T47D (cell line): ENCODE measurements at regions not wholly inside any gene's neighbourhood (a gene's known extent, or its start where the extent isn't known, plus 50 kb on each side); places are given as distances from the start of the nearest gene placed in this dataset.

ENCODE experiments used
- DNase-seq, 2 experiments: peaks; one replicate each; pipeline versions ENCODE4 v3.0.0 to v3.0.0-alpha.2; 2011 to 2012; ENCODE audit warnings: low read depth in 1 of 2, low spot score in 1 of 2
- JUND ChIP-seq: IDR thresholded peaks from 2 replicates; pipeline ENCODE4 v1.6.1; 2012; ENCODE audit warnings: low read depth
- in situ Hi-C: cut with HindIII; loops from 2 replicates; pipeline ENCODE4 v1.10.0; 2016; ENCODE audit warnings: low sequenced_read_pairs, low pct_unique_long_range_greater_than_20kb

DNA sequence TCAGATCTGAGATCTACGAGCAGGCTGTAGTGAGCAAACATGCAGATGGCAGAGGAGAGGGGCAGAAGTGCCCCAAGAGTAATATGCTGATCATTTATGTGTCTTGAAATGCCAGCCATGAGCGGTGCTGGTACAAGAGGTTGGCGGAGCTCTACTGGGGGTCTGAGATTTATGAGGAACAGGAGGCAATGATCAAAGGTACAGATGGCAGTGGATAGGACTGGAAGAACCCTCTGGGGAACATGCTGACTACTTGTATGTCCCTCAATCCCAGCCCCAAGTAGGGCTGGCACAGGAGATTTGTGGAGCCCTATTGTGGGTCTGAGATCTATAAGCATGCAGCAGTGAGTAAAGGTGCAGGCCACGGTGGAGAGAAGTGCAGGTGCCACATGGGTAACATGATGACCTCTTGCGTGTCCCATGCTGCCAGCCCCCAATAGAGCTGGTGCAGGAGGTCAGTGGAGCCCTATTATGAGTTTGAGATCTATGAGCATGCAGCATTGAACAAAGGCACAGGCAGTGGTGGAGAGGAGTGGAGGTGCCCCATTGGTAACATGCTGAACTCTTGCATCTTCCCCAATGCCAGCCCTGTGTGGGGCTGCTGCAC is 97.2 kb upstream of the ZNF678 start:
- TF ChIP-seq JUND, result no peak
- no peak for DNase-seq
- in situ Hi-C loops, result no loop called here

DNA sequence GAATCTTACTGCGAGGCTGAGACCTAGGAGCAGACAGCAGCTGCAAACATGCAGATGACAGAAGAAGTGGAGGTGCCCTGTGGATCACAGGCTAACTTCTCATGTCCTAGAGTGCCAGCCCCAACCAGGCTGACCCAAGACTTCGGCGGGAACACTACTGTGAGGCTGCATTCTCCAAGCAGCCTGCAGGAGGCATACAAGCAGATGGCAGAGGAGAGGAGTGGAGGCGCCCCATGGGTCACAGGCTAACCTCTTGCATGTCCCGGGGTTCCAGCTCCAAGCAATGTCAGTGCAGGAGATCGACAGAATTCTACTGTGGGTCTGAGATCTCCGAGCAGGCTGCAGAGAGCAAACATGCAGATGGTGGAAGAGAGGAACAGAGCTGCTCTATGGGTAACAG is 98.1 kb upstream of the ZNF678 start:
- no peak for TF ChIP-seq JUND
- in situ Hi-C loops, result no loop called here
- DNase-seq, result no peak

DNA sequence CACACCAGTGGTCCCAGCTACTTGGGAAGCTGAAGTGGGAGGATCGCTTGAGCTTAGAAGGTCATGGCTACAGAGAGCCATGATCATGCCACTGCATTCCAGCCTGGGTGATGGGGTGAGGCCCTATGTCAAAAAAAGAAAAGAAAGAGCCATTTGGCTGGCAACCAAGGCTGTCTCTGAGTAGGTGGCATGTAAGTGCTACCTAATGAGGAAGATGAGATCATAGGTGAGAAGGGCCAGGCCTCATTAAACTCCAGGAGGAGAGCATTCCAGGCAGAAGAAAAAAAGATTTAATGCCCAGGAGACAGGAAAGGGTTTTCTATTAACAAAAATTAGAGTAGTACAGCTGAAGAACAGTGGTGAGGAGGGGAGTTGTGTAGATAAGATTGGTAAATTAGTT is 103.4 kb upstream of the ZNF678 start:
- in situ Hi-C loops, result no loop called here
- TF ChIP-seq JUND, result no peak
- no peak for DNase-seq

DNA sequence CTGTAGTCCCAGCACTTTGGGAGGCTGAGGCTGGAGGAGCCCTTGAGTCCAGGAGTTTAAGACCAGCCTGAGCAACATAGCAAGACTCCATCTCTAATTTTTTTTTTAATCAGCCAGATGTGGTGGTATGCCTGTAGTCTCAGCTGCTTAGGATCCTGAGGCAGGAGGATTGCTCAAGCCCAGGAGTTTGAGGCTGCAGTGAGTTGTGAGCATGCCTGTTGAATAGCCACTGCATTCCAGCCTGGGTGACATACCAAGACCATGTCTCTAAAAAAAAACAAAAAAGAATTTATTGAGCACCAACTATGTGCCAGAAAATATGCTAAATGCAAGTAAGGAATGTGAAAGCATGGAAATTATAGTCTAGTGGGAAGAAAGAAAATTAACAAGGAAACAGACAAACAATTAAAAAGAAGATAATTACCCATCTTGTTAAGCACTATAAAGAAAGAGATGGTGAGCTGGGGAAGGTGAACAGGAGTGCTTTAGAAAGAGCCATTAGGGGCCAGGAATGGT is 104.0 kb upstream of the ZNF678 start:
- TF ChIP-seq JUND, result no peak
- in situ Hi-C loops, result no loop called here
- DNase-seq, result no peak

DNA sequence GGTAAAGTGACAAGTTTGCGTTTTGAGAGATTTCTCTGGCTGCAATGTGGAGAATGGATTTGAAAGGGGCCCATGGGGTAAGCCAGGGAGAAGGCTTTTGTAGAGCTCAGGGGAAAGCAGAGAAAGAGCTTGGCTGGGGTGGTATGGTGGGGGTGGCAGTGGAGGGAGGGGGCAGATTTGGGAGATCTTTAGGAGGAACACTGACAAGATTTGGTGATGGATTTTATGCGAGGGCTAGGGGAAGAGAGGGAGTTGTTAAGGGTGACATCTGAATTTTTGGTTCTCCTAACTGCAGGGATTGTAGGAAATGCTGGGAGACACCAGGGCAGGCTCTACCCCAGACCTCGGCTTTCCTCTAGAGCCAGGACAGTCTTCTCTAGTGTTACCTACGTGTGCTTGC is 108.7 kb upstream of the ZNF678 start:
- TF ChIP-seq JUND, result no peak
- no peak for DNase-seq
- in situ Hi-C loops, result no loop called here

DNA sequence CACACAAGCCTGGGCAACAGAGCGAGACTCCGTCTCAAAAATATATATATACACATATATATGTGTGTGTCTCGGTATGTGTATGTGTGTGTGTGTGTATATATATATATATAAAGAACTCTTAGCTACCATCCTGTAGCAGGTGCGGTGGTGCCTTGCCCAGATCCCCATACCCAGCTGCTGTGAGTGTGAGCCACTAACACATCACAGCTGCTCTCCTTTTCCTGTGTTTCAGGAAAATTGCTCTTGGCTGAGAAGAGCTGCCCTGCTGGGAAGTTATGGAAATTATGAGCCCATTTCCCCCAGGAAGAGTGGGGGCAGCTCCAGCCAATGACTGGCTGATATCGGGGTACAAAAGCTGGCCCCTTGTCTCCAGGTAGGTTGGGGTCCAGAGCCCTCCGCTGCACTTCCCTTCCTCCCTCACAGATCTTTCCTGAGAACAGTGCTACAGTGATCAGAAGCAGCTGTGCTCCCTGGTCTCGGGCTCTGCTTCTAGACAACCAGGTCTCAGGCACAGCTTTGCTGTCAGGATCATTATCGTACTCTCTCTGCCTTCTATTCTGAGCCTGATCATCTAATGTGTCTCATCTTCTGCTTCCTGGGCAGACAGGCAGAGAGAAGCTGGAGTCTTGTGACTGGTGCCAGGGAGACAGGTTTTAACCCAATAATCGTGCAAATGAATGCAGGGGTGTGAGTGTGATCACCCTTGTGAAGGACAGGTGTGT is 109.6 kb upstream of the ZNF678 start:
- DNase-seq, result no peak
- in situ Hi-C loops, result no loop called here
- no peak for TF ChIP-seq JUND

DNA sequence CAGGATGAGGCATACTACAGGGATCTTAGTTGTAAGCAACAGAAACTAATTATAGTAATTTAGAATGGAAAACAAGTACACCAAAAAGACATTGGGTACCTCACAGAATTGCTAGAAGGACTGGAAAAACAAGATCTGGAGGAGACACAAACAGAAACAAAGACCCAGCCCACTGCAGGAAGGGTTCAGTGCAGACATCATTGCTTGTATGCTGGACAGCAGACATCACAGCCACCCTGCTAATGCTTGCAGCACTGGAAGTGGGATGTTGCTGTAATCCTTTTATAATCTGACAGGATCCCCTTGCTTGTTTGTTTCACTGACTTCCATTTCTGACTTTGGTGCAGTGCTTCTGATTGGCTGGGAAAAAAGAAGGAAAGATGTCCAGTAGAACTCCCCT is 111.4 kb upstream of the ZNF678 start:
- DNase-seq, result peak in 1 of 2 experiments; percentile 74
- in situ Hi-C loops, result no loop called here
- no peak for TF ChIP-seq JUND

DNA sequence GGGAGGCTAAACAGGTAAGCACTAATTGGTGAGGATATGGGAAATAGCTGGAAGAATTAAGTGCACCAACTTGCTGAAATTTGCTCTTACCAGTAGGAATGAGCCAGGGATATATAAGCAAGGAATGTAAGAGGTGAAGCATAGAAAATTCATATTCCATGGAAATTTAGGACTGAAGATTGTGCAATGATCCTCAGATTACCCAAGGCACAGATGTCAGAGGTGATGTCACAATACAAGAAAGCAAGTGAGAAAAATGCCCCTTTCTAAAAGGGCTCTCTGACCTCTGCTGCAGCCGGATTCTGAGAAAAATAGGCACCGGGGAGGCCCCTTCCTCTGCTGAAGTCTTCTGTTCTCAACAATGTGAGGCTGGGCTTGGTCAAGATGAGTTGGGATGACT is 112.3 kb upstream of the ZNF678 start:
- DNase-seq, result no peak
- TF ChIP-seq JUND, result no peak
- in situ Hi-C loops, result no loop called here

DNA sequence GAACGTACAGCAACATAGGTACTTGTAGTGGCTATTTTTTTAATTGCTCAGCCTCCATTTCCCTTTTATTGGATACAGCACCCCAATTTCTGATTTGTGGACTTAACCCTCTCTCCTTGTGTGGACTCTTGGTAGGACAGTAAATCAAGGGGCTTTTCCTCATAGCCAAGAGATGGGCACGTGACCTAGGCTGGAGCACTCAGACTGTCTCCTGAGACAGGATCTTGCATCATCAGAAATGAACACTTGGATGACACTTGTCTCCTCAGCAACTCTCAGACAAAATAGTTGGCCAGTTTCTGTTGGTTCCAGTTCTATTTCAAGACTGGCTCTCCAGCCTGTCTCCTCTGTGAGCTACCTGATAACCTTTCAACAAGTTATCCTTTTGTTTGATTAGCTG is 112.9 kb upstream of the ZNF678 start:
- no peak for TF ChIP-seq JUND
- in situ Hi-C loops, result no loop called here
- DNase-seq, result no peak

DNA sequence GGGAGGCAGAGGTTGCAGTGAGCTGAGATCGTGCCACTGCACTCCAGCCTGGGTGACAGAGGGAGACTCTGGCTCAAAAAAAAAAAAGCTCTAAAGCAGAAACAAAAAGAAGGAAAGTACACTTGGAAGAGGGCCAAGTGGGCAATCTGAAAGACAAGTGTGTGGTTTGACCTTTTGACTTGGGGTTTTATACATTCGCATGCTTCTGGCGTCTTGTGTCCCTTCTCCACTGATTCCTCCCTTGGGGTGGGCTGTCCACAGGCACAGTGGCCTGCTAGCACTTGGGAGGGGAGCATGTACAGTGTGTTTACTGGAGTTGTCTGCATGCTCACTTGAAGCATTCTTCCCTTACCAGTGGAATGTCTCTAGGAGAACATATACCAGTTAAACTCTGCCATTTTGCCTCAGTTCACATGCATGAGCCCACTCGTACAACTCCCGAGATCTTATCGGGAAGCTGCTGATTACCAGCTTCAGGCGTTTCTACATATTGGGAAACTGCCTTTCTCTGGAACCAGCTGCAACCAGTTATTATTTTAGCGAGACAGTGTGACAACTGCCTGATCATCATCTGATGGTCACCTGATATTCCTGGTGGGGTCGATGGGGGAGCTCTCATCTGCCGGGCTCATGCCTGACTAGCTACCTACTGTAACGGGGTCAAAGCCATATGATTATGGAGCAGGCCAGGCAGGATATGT is 113.5 kb upstream of the ZNF678 start:
- in situ Hi-C loops, result no loop called here
- TF ChIP-seq JUND, result no peak
- DNase-seq, result no peak

DNA sequence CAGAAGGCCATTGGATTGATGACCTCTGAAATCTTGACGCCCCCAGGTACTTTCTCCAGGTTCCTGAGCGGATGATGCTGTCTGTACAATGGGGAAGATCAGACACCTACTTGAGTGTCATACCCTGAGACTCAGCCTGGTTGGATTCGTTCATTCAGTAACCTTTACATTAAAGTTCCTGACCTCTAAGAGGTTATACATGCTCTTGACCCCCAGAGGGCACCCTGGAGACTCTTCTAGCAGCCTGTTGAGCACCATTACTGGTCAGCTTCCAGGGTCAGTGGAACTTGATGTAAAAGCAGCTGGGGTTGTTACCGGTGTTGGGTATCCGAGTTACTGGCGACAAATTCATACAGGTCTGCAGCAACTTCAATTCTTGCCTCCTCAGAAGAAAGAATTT is 114.3 kb upstream of the ZNF678 start:
- no peak for TF ChIP-seq JUND
- in situ Hi-C loops, result no loop called here
- DNase-seq, result peak in 1 of 2 experiments; percentile 77

DNA sequence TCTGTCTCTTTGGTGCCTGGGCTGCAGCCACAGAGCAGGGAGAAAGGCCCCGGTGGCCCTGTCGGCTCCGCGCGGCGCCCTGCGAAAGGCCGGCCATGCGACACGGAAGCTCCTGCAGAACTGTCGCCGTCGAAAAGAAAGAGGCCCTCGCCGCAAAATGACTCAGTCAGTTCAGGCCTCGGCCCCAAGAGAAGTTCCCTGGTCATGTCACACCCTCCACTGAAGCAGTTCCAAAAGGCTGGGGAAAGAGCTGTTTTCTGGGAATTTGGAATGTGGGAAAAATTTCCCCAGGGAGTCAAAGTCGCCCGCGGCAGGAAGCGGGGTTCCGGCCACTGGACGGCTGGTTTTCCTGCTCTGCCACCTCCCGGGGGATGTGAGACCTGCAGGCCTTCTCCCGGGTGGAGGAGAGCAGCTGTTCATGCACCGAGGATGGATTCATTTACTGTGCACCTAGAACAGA is 115.8 kb upstream of the ZNF678 start:
- in situ Hi-C loops, result no loop called here
- TF ChIP-seq JUND, result no peak
- peak; percentile 43 to 64 for DNase-seq

DNA sequence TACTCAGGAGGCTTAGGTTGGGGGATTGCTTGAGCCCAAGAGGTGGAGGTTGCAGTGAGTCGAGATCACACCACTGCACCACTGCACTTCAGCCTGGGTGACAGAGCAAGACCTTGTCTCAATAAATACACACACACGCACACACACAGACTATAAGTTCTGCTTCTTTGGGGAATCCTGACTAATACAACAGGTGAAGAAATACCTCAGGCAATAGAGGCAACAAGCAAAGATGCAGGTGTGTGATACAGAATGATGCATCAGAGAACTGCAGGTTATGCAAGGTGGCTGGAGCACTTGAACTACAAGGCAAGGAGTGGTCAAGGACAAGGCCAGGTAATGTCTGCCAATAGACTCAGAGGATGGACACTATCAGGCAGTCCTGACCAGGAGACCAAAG is 117.6 kb upstream of the ZNF678 start:
- no peak for DNase-seq
- in situ Hi-C loops, result no loop called here
- TF ChIP-seq JUND, result no peak
